HCT116 (cell line): ENCODE measurements at regions not wholly inside any gene's neighbourhood (a gene's known extent, or its start where the extent isn't known, plus 50 kb on each side); places are given as distances from the start of the nearest gene placed in this dataset.

Experiments used
- ATAC-seq: fragments of 200-7000 bp; cut with Tn5 transposase; 2 replicates; pipeline ENCODE4 v1.9.1; 2020; ENCODE audit warnings: mild to moderate bottlenecking, moderate library complexity
- BruUV-seq: library from RNA; stranded (reverse); fragments of 400-500 nt; replicated peaks from 2 replicates; lab custom pipeline; 2021; lab: Mats Ljungman, UMichigan
- CTCF ChIA-PET: fragments of 300-600 bp; sonication (Branson Sonifier 250); formaldehyde crosslinking; loops from one replicate; lab custom pipeline; 2021; ENCODE audit warnings: antibody characterized with exemption; lab: Charles Lee
- POLR2A ChIA-PET: fragments of 300-600, 350-600 bp; sonication (Branson Sonifier 250); formaldehyde crosslinking; loops from one replicate; lab custom pipeline; 2021; ENCODE audit warnings: antibody characterized with exemption; lab: Charles Lee
- RAD21 ChIA-PET, 2 experiments: fragments of 300-600 bp; sonication (Branson Sonifier 250); formaldehyde crosslinking; loops; one replicate each; lab custom pipeline; 2023; ENCODE audit warnings: low total read pairs in 2 of 2; ENCODE audit not compliant: uncharacterized antibody in 2 of 2, unreplicated experiment in 2 of 2, low non-redundant PET in 1 of 2; lab: Charles Lee
- DNase-seq: peaks from one replicate; pipeline ENCODE4 v3.0.0-alpha.2; 2010; ENCODE audit warnings: low read depth, low spot score
- H2AFZ ChIP-seq: fragments of 200-600 bp; shearing (Covaris generic), sonication (generic); 2 replicates; pipeline ENCODE4 v1.6.1; 2017; ENCODE audit warnings: low read depth, mixed run types, mixed read lengths, antibody characterized with exemption, low read length; ENCODE audit not compliant: poor library complexity, severe bottlenecking
- H3K27ac ChIP-seq: 2 replicates; pipeline ENCODE4 v1.5.1; 2012; ENCODE audit warnings: low read depth, low read length
- H3K27me3 ChIP-seq: fragments of 200-600 bp; sonication (generic); 2 replicates; pipeline ENCODE4 v1.6.1; 2016; ENCODE audit warnings: mixed run types, low read length, mixed read lengths; ENCODE audit not compliant: insufficient read depth
- H3K36me3 ChIP-seq, 2 experiments: fragments of 200-500 bp in 1 of 2; fragments of 200-600 bp in 1 of 2; sonication (Bioruptor generic) in 1 of 2; sonication (generic) in 1 of 2; 2 replicates each; pipeline versions ENCODE4 v1.5.1 to v1.6.1; 2014 to 2016; ENCODE audit warnings: low read length in 2 of 2, inconsistent platforms in 1 of 2, mixed read lengths in 1 of 2, mixed run types in 1 of 2; ENCODE audit not compliant: insufficient read depth in 2 of 2, control insufficient read depth in 1 of 2
- H3K4me1 ChIP-seq, 2 experiments: fragments of 200-600 bp in 1 of 2; sonication (generic) in 1 of 2; 2 replicates each; pipeline versions ENCODE4 v1.5.1 to v1.6.1; 2012 to 2017; ENCODE audit warnings: low read length in 2 of 2, inconsistent platforms in 1 of 2, mild to moderate bottlenecking in 1 of 2, mixed read lengths in 1 of 2, mixed run types in 1 of 2, moderate library complexity in 1 of 2; ENCODE audit not compliant: insufficient read depth in 2 of 2, control insufficient read depth in 1 of 2
- H3K4me2 ChIP-seq: fragments of 200-600 bp; sonication (generic); 2 replicates; pipeline ENCODE4 v1.6.1; 2017; ENCODE audit warnings: mixed run types, low read length, mixed read lengths
- H3K4me3 ChIP-seq, 2 experiments: fragments of 200-600 bp in 1 of 2; sonication (generic) in 1 of 2; replicated peaks in 1 of 2; 2 replicates each; pipeline ENCODE4 v1.5.1; 2011 to 2016; ENCODE audit warnings: low read length in 2 of 2, control low read depth in 1 of 2, low read depth in 1 of 2, mild to moderate bottlenecking in 1 of 2, mixed read lengths in 1 of 2, mixed run types in 1 of 2
- H3K79me2 ChIP-seq: fragments of 200-600 bp; sonication (generic); 2 replicates; pipeline ENCODE4 v1.6.1; 2017; ENCODE audit warnings: mild to moderate bottlenecking, mixed run types, low read length, moderate library complexity, mixed read lengths; ENCODE audit not compliant: insufficient read depth
- H3K9ac ChIP-seq: fragments of 200-600 bp; sonication (generic); 2 replicates; pipeline ENCODE4 v1.6.1; 2016; ENCODE audit warnings: low read length, mixed read lengths
- H3K9me2 ChIP-seq: fragments of 200-600 bp; sonication (generic), shearing (Covaris generic); 2 replicates; pipeline ENCODE4 v1.6.1; 2017; ENCODE audit warnings: mixed run types, mild to moderate bottlenecking, moderate library complexity; ENCODE audit not compliant: insufficient read depth
- H3K9me3 ChIP-seq, 2 experiments: fragments of 200-500 bp in 1 of 2; fragments of 200-600 bp in 1 of 2; sonication (Bioruptor generic) in 1 of 2; sonication (generic) in 1 of 2; 2 replicates each; pipeline ENCODE4 v1.6.1; 2014 to 2017; ENCODE audit warnings: low read length in 2 of 2, mixed read lengths in 2 of 2, inconsistent platforms in 1 of 2, low read depth in 1 of 2, mild to moderate bottlenecking in 1 of 2, mixed run types in 1 of 2, moderate library complexity in 1 of 2; ENCODE audit not compliant: control insufficient read depth in 1 of 2, insufficient read depth in 1 of 2
- H4K20me1 ChIP-seq: fragments of 200-600 bp; sonication (generic), shearing (Covaris generic); 2 replicates; pipeline ENCODE4 v1.6.1; 2017; ENCODE audit warnings: mixed run types, mild to moderate bottlenecking, moderate library complexity; ENCODE audit not compliant: insufficient read depth
- ATF3 ChIP-seq: IDR thresholded peaks from 2 replicates; pipeline ENCODE4 v1.6.1; 2012
- CBX3 ChIP-seq: IDR thresholded peaks from 2 replicates; pipeline ENCODE4 v1.6.1; 2012; ENCODE audit warnings: low read depth
- EGR1 ChIP-seq: IDR thresholded peaks from 2 replicates; pipeline ENCODE4 v1.6.1; 2012; ENCODE audit warnings: low read depth
- ELF1 ChIP-seq: IDR thresholded peaks from 2 replicates; pipeline ENCODE4 v1.6.1; 2012; ENCODE audit warnings: low read depth, borderline replicate concordance
- EZH2 ChIP-seq: fragments of 200-600 bp; sonication (generic); IDR thresholded peaks from 2 replicates; pipeline ENCODE4 v1.6.1; 2017; ENCODE audit warnings: antibody characterized with exemption, mixed run types
- EZH2phosphoT487 ChIP-seq: fragments of 200-600 bp; IDR thresholded peaks from 2 replicates; pipeline ENCODE4 v1.6.1; 2018; ENCODE audit warnings: antibody characterized with exemption, borderline replicate concordance
- POLR2A ChIP-seq: IDR thresholded peaks from 2 replicates; pipeline ENCODE4 v1.7.0; 2011; ENCODE audit warnings: borderline replicate concordance; ENCODE audit not compliant: insufficient read depth, insufficient read length; ENCODE audit errors: extremely low read depth
- POLR2AphosphoS5 ChIP-seq: IDR thresholded peaks from 2 replicates; pipeline ENCODE4 v1.6.1; 2011; ENCODE audit warnings: mild to moderate bottlenecking, low read depth, low read length, moderate library complexity
- RAD21 ChIP-seq: IDR thresholded peaks from 2 replicates; pipeline ENCODE4 v1.6.1; 2012; ENCODE audit warnings: low read depth, mild to moderate bottlenecking
- SIN3A ChIP-seq: IDR thresholded peaks from 2 replicates; pipeline ENCODE4 v1.6.1; 2012; ENCODE audit warnings: low read depth
- SP1 ChIP-seq: IDR thresholded peaks from 2 replicates; pipeline ENCODE4 v1.6.1; 2012; ENCODE audit warnings: low read depth
- TCF7L2 ChIP-seq: IDR thresholded peaks from 2 replicates; pipeline ENCODE4 v1.7.0; 2011; ENCODE audit warnings: borderline replicate concordance, inconsistent platforms; ENCODE audit not compliant: insufficient read depth, insufficient read length; ENCODE audit errors: extremely low read depth
- ZNF274 ChIP-seq: fragments of 200-500 bp; sonication (Bioruptor generic); IDR thresholded peaks from 2 replicates; pipeline ENCODE4 v1.6.1; 2014; ENCODE audit warnings: mild to moderate bottlenecking, low read depth, low read length, inconsistent platforms
- intact Hi-C: fragments of 100-400 bp; cut with micrococcal nuclease; formaldehyde crosslinking; loops from 2 replicates; pipeline ENCODE4 v1.10.0; 2022
- TF ChIP-seq, protein P1 (sequence below): IDR thresholded peaks from 2 replicates; pipeline ENCODE4 v1.6.1; 2012
- TF ChIP-seq, protein P2 (sequence below): IDR thresholded peaks from 2 replicates; pipeline ENCODE4 v1.6.1; 2012; ENCODE audit warnings: low read depth
- TF ChIP-seq, protein P3 (sequence below): IDR thresholded peaks from 2 replicates; pipeline ENCODE4 v1.6.1; 2011; ENCODE audit warnings: mild to moderate bottlenecking, low read length, moderate library complexity; ENCODE audit not compliant: insufficient replicate concordance; ENCODE audit errors: extremely low read depth

- no peak overlapping the region for H3K4me2 ChIP-seq
These were observed 995.7 kb upstream of the PRKX start for GRCh38 chrX:4708970-4709760.

More at GRCh38 chrX:4708970-4709760, 995.7 kb upstream of the PRKX start:
- Histone ChIP-seq H3K79me2 (no peaks in the 10 kb centered on the region), H3K27me3 (no peaks in the 10 kb centered on the region), H3K36me3 (no peaks in the 10 kb centered on the region), H3K9ac (no peak overlapping the region), H3K27ac (no peak overlapping the region), H4K20me1 (no peaks in the 10 kb centered on the region), H2AFZ (no peak overlapping the region), H3K9me3 (no peaks in the 10 kb centered on the region), H3K4me3 (no peak overlapping the region), H3K9me2 (no peaks in the 10 kb centered on the region), H3K4me1 (no peaks in the 10 kb centered on the region)
- ChIA-PET RAD21 (no interaction called here), POLR2A (no interaction called here), CTCF (no interaction called here)
- no TSS peak for BruUV-seq
- ATAC-seq: no peak
- intact Hi-C loops: no loop called here
- TF ChIP-seq RAD21 (no peak), ELF1 (no peak), SIN3A (no peak), ATF3 (no peak), EZH2 (no peak), POLR2AphosphoS5 (no peak), EGR1 (no peak), ZNF274 (no peak), EZH2phosphoT487 (no peak), SP1 (no peak), POLR2A (no peak), CBX3 (no peak), TCF7L2 (no peak)
- TF ChIP-seq, protein P1, sequence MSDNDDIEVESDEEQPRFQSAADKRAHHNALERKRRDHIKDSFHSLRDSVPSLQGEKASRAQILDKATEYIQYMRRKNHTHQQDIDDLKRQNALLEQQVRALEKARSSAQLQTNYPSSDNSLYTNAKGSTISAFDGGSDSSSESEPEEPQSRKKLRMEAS: no peak
- TF ChIP-seq, protein P2, sequence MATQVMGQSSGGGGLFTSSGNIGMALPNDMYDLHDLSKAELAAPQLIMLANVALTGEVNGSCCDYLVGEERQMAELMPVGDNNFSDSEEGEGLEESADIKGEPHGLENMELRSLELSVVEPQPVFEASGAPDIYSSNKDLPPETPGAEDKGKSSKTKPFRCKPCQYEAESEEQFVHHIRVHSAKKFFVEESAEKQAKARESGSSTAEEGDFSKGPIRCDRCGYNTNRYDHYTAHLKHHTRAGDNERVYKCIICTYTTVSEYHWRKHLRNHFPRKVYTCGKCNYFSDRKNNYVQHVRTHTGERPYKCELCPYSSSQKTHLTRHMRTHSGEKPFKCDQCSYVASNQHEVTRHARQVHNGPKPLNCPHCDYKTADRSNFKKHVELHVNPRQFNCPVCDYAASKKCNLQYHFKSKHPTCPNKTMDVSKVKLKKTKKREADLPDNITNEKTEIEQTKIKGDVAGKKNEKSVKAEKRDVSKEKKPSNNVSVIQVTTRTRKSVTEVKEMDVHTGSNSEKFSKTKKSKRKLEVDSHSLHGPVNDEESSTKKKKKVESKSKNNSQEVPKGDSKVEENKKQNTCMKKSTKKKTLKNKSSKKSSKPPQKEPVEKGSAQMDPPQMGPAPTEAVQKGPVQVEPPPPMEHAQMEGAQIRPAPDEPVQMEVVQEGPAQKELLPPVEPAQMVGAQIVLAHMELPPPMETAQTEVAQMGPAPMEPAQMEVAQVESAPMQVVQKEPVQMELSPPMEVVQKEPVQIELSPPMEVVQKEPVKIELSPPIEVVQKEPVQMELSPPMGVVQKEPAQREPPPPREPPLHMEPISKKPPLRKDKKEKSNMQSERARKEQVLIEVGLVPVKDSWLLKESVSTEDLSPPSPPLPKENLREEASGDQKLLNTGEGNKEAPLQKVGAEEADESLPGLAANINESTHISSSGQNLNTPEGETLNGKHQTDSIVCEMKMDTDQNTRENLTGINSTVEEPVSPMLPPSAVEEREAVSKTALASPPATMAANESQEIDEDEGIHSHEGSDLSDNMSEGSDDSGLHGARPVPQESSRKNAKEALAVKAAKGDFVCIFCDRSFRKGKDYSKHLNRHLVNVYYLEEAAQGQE: no peak
- TF ChIP-seq, protein P3, sequence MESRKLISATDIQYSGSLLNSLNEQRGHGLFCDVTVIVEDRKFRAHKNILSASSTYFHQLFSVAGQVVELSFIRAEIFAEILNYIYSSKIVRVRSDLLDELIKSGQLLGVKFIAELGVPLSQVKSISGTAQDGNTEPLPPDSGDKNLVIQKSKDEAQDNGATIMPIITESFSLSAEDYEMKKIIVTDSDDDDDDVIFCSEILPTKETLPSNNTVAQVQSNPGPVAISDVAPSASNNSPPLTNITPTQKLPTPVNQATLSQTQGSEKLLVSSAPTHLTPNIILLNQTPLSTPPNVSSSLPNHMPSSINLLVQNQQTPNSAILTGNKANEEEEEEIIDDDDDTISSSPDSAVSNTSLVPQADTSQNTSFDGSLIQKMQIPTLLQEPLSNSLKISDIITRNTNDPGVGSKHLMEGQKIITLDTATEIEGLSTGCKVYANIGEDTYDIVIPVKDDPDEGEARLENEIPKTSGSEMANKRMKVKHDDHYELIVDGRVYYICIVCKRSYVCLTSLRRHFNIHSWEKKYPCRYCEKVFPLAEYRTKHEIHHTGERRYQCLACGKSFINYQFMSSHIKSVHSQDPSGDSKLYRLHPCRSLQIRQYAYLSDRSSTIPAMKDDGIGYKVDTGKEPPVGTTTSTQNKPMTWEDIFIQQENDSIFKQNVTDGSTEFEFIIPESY: no peak
- DNase-seq: no peak
